SK-N-MC (cell line): ENCODE measurements at regions not wholly inside any gene's neighbourhood (a gene's known extent, or its start where the extent isn't known, plus 50 kb on each side); places are given as distances from the start of the nearest gene placed in this dataset.

Experiments
- EZH2 ChIP-seq: fragments of 200-600 bp; sonication (generic); IDR thresholded peaks from one replicate; pipeline ENCODE4 v1.6.1; 2017; ENCODE audit warnings: antibody characterized with exemption
- FOXP2 ChIP-seq: optimal IDR thresholded peaks from 2 replicates; pipeline ENCODE3; 2011; ENCODE audit warnings: mild to moderate bottlenecking, moderate library complexity; ENCODE audit not compliant: insufficient read depth; ENCODE audit errors: extremely low read length, control extremely low read depth
- POLR2AphosphoS5 ChIP-seq: IDR thresholded peaks from 2 replicates; pipeline ENCODE4 v1.6.1; 2012; ENCODE audit warnings: mild to moderate bottlenecking, low read depth, low read length, borderline replicate concordance

DNA sequence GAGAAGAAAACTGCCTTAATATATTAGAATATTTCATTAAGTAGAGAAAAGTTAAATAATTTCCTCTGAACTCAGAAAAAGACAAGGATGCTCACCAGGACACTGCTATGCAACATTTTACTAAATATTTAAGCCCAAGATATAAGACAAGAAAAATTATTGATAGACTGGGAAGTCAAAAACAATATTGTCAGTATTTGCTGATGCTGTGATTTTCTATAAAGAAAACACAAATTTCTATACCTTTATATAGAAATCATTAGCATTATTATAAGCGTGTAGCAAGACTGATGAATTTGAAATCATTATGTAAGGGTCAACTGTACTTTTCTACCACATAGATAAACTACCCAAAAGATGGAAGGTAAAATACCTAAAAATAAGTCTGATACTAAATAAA lies 451.0 kb downstream of the RNF144A start:
- no peak for TF ChIP-seq EZH2
- no peak for TF ChIP-seq POLR2AphosphoS5
- TF ChIP-seq FOXP2, result no peak
